Panc1 (cell line): ENCODE measurements at regions not wholly inside any gene's neighbourhood (a gene's known extent, or its start where the extent isn't known, plus 50 kb on each side); places are given as distances from the start of the nearest gene placed in this dataset.

Source experiments
- ATAC-seq: fragments of 200-7000 bp; cut with Tn5 transposase; 2 replicates; pipeline ENCODE4 v1.9.1; 2020; ENCODE audit warnings: mild to moderate bottlenecking, moderate library complexity
- BruUV-seq: library from RNA; stranded (reverse); fragments of 400-500 nt; replicated peaks from 2 replicates; lab custom pipeline; 2021; lab: Mats Ljungman, UMichigan
- CTCF ChIA-PET: fragments of 300-600 bp; sonication (Branson Sonifier 250); formaldehyde crosslinking; loops from one replicate; lab custom pipeline; 2022; ENCODE audit warnings: antibody characterized with exemption; lab: Charles Lee
- POLR2A ChIA-PET: fragments of 300-600 bp; sonication (Branson Sonifier 250); formaldehyde crosslinking; loops from one replicate; lab custom pipeline; 2022; ENCODE audit warnings: antibody characterized with exemption; lab: Charles Lee
- DNase-seq: peaks from one replicate; pipeline ENCODE4 v3.0.0-alpha.2; 2010; ENCODE audit warnings: low read depth, low spot score
- H3K27ac ChIP-seq: 2 replicates; pipeline ENCODE4 v1.5.1; 2011; ENCODE audit warnings: mild to moderate bottlenecking, low read length, inconsistent platforms
- H3K27me3 ChIP-seq: fragments of 200-500 bp; sonication (Bioruptor generic); 2 replicates; pipeline ENCODE4 v1.6.0; 2014; ENCODE audit warnings: low read length, inconsistent platforms; ENCODE audit not compliant: control insufficient read depth, insufficient read depth
- H3K36me3 ChIP-seq: fragments of 200-500 bp; sonication (Bioruptor generic); 2 replicates; pipeline ENCODE4 v1.5.1; 2014; ENCODE audit warnings: inconsistent platforms, mild to moderate bottlenecking, low read length, moderate library complexity; ENCODE audit not compliant: control insufficient read depth, insufficient read depth
- H3K4me1 ChIP-seq: 2 replicates; pipeline ENCODE4 v1.5.1; 2011; ENCODE audit warnings: inconsistent platforms, mild to moderate bottlenecking, low read length, moderate library complexity; ENCODE audit not compliant: control insufficient read depth, insufficient read depth
- H3K4me3 ChIP-seq, 2 experiments: 2 replicates each; pipeline ENCODE4 v1.5.1; 2011 to 2012; ENCODE audit warnings: low read depth in 2 of 2, low read length in 2 of 2, mild to moderate bottlenecking in 2 of 2, inconsistent platforms in 1 of 2, moderate library complexity in 1 of 2
- H3K9me3 ChIP-seq: fragments of 200-500 bp; sonication (Bioruptor generic); 2 replicates; pipeline ENCODE4 v1.5.1; 2014; ENCODE audit warnings: low read depth, mild to moderate bottlenecking, inconsistent platforms, low read length, moderate library complexity; ENCODE audit not compliant: control insufficient read depth, insufficient read depth
- CTCF ChIP-seq: fragments of 450-650 bp; IDR thresholded peaks from 2 replicates; pipeline ENCODE4 v1.5.1; 2017; ENCODE audit warnings: mild to moderate bottlenecking
- POLR2AphosphoS5 ChIP-seq: IDR thresholded peaks from 2 replicates; pipeline ENCODE4 v1.6.1; 2012; ENCODE audit warnings: mild to moderate bottlenecking, low read depth, low read length, moderate library complexity
- SIN3A ChIP-seq: IDR thresholded peaks from 2 replicates; pipeline ENCODE4 v1.6.1; 2012; ENCODE audit warnings: low read depth, mild to moderate bottlenecking, low read length, moderate library complexity, borderline replicate concordance; ENCODE audit not compliant: insufficient read depth
- TCF7L2 ChIP-seq: IDR thresholded peaks from 2 replicates; pipeline ENCODE4 v1.6.1; 2011; ENCODE audit warnings: mild to moderate bottlenecking, low read depth, low read length, inconsistent platforms
- in situ Hi-C: cut with HindIII; loops from 2 replicates; pipeline ENCODE4 v1.10.0; 2016; ENCODE audit warnings: low sequenced_read_pairs, low pct_unique_long_range_greater_than_20kb
- intact Hi-C: fragments of 100-400 bp; cut with micrococcal nuclease; formaldehyde crosslinking; loops from one replicate; pipeline ENCODE4 v1.10.0; 2022; ENCODE audit not compliant: unreplicated experiment
- TF ChIP-seq, protein P1 (sequence below), 2 experiments: IDR thresholded peaks; 2 replicates each; pipeline ENCODE4 v1.6.1; 2011 to 2012; ENCODE audit warnings: low read depth in 2 of 2, control low read depth in 1 of 2, low read length in 1 of 2, mild to moderate bottlenecking in 1 of 2, moderate library complexity in 1 of 2; ENCODE audit not compliant: insufficient read depth in 1 of 2

DNA sequence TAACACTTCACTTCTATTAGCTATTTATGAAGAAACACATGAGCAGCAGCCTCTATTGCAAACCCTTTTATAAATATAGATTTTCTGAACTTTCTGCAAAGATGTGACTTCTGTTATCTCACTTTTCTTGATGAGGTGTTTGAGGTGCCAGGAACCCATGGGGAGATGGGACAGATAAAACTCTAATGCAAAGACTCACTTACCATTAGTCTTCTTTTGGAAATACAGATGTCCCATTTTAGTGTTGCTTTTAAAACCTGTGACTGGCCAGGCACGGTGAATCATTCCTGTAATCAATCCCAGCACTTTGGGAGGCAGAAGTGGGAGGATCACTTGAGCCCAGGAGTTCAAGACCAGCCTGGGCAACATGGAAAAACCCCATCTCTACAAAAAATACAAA is 171.3 kb upstream of the GAS1 start:
- ATAC-seq (no peak), DNase-seq (no peak)
- Histone ChIP-seq H3K4me3 (no peak overlapping the region), H3K9me3 (no peaks in the 10 kb centered on the region), H3K4me1 (no peaks in the 10 kb centered on the region), H3K36me3 (no peaks in the 10 kb centered on the region), H3K27me3 (no peaks in the 10 kb centered on the region), H3K27ac (no peak overlapping the region)
- POLR2A ChIA-PET = no interaction called here
- no TSS peak for BruUV-seq
- intact Hi-C loops (no loop called here), in situ Hi-C loops (no loop called here)
- TF ChIP-seq TCF7L2 = no peak
- TF ChIP-seq, protein P1, sequence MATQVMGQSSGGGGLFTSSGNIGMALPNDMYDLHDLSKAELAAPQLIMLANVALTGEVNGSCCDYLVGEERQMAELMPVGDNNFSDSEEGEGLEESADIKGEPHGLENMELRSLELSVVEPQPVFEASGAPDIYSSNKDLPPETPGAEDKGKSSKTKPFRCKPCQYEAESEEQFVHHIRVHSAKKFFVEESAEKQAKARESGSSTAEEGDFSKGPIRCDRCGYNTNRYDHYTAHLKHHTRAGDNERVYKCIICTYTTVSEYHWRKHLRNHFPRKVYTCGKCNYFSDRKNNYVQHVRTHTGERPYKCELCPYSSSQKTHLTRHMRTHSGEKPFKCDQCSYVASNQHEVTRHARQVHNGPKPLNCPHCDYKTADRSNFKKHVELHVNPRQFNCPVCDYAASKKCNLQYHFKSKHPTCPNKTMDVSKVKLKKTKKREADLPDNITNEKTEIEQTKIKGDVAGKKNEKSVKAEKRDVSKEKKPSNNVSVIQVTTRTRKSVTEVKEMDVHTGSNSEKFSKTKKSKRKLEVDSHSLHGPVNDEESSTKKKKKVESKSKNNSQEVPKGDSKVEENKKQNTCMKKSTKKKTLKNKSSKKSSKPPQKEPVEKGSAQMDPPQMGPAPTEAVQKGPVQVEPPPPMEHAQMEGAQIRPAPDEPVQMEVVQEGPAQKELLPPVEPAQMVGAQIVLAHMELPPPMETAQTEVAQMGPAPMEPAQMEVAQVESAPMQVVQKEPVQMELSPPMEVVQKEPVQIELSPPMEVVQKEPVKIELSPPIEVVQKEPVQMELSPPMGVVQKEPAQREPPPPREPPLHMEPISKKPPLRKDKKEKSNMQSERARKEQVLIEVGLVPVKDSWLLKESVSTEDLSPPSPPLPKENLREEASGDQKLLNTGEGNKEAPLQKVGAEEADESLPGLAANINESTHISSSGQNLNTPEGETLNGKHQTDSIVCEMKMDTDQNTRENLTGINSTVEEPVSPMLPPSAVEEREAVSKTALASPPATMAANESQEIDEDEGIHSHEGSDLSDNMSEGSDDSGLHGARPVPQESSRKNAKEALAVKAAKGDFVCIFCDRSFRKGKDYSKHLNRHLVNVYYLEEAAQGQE (IDR thresholded peaks at IDR 0.05; ENCODE audit: insufficient read depth in 1 of 2, low read depth in 2 of 2, low read length in 1 of 2) = no peak
- TF ChIP-seq SIN3A = no peak
- no peak for TF ChIP-seq POLR2AphosphoS5
- TF ChIP-seq CTCF = no peak
- CTCF ChIA-PET = no interaction called here

GRCh38 chr9:87119328-87119881 is 172.1 kb upstream of the GAS1 start:
- Histone ChIP-seq H3K4me1 (no peaks in the 10 kb centered on the region), H3K4me3 (no peak overlapping the region), H3K36me3 (no peaks in the 10 kb centered on the region), H3K27ac (no peak overlapping the region), H3K9me3 (no peaks in the 10 kb centered on the region), H3K27me3 (no peaks in the 10 kb centered on the region)
- DNase-seq = no peak
- ATAC-seq = no peak
- intact Hi-C loops = no loop called here
- POLR2A ChIA-PET = no interaction called here
- TF ChIP-seq SIN3A (no peak), TCF7L2 (no peak), POLR2AphosphoS5 (no peak), CTCF (no peak)
- TF ChIP-seq, protein P1 (IDR thresholded peaks at IDR 0.05; ENCODE audit: insufficient read depth in 1 of 2, low read depth in 2 of 2, low read length in 1 of 2) = no peak
- CTCF ChIA-PET = no interaction called here
- in situ Hi-C loops = no loop called here
- BruUV-seq = no TSS peak
